ENCODE measurements at regions not wholly inside any gene's neighbourhood (a gene's known extent, or its start where the extent isn't known, plus 50 kb on each side); places are given as distances from the start of the nearest gene placed in this dataset.

GRCh38 chr18:42445359-42445758, 490.3 kb downstream of the PIK3C3 start:
- intact Hi-C loops (cut with DNase I) = no loop called here
- Histone ChIP-seq H3K27me3 (no peaks in the 10 kb centered on the region), H3K4me3 (no peak overlapping the region), H3K4me1 (peaks cover 0 to 7% (median 0%) of the 10 kb centered on the region in 9 donors), H3K36me3 (no peaks in the 10 kb centered on the region), H3K9me3 (peaks cover 0 to 29% (median 7%) of the 10 kb centered on the region in 11 donors), H3K27ac (no peak overlapping the region)
- DNase-seq = no peak
- WGBS, 2 donors = 85 to 92% methylated on average over 2 of the region's 2 CpGs
- no peak for TF ChIP-seq CTCF (IDR thresholded peaks at IDR 0.05)
- no peak for ATAC-seq

GRCh38 chr18:42446195-42446594, 491.2 kb downstream of the PIK3C3 start:
- Histone ChIP-seq H3K27ac (no peak overlapping the region), H3K4me1 (peaks cover 0 to 7% (median 0%) of the 10 kb centered on the region in 9 donors), H3K9me3 (peaks cover 0 to 29% (median 7%) of the 10 kb centered on the region in 11 donors), H3K4me3 (no peak overlapping the region), H3K27me3 (no peaks in the 10 kb centered on the region), H3K36me3 (no peaks in the 10 kb centered on the region)
- no peak for TF ChIP-seq CTCF (IDR thresholded peaks at IDR 0.05)
- DNase-seq (no peak), ATAC-seq (no peak)
- intact Hi-C loops (cut with DNase I) = no loop called here

GRCh38 chr18:42447688-42448087, 492.7 kb downstream of the PIK3C3 start:
- H3K27ac ChIP-seq = no peak overlapping the region
- H3K27me3 ChIP-seq = no peaks in the 10 kb centered on the region
- ATAC-seq (no peak), DNase-seq (no peak)
- WGBS, 2 donors = 95 to 96% methylated on average over 1 of the region's 1 CpG
- intact Hi-C loops (cut with DNase I) = no loop called here
- no peak overlapping the region for H3K4me3 ChIP-seq
- H3K36me3 ChIP-seq = no peaks in the 10 kb centered on the region
- H3K4me1 ChIP-seq = peaks cover 0 to 7% (median 0%) of the 10 kb centered on the region in 9 donors
- H3K9me3 ChIP-seq = peaks cover 0 to 29% (median 7%) of the 10 kb centered on the region in 11 donors
- TF ChIP-seq CTCF (IDR thresholded peaks at IDR 0.05) = no peak

- no peaks in the 10 kb centered on the region for H3K9me3 ChIP-seq
- no peaks in the 10 kb centered on the region for H3K36me3 ChIP-seq
- no peak for DNase-seq
- H3K4me3 ChIP-seq = no peak overlapping the region
- no peaks in the 10 kb centered on the region for H3K27me3 ChIP-seq
- no peak for ATAC-seq
- intact Hi-C loops (cut with DNase I) = no loop called here
- H3K4me1 ChIP-seq = no peaks in the 10 kb centered on the region
- H3K27ac ChIP-seq = no peak overlapping the region
- TF ChIP-seq CTCF (IDR thresholded peaks at IDR 0.05) = no peak
- WGBS, 2 donors = 35 to 42% methylated on average over 2 of the region's 2 CpGs
Observed at GRCh38 chr18:42458226-42458625, 503.2 kb downstream of the PIK3C3 start.

- no peak overlapping the region for H3K27ac ChIP-seq
- no peaks in the 10 kb centered on the region for H3K4me1 ChIP-seq
- 52 to 57% methylated on average over 2 of the region's 2 CpGs for WGBS, 2 donors
- no peaks in the 10 kb centered on the region for H3K9me3 ChIP-seq
- H3K27me3 ChIP-seq = no peaks in the 10 kb centered on the region
- TF ChIP-seq CTCF (IDR thresholded peaks at IDR 0.05) = no peak
- H3K36me3 ChIP-seq = no peaks in the 10 kb centered on the region
- intact Hi-C loops (cut with DNase I) = no loop called here
- H3K4me3 ChIP-seq = no peak overlapping the region
- ATAC-seq (no peak), DNase-seq (no peak)
Observed at GRCh38 chr18:42459873-42460272, 504.8 kb downstream of the PIK3C3 start.

Measured in heart right ventricle (tissue), 16 donors.